ENCODE measurements at regions not wholly inside any gene's neighbourhood (a gene's known extent, or its start where the extent isn't known, plus 50 kb on each side); places are given as distances from the start of the nearest gene placed in this dataset.

DNA sequence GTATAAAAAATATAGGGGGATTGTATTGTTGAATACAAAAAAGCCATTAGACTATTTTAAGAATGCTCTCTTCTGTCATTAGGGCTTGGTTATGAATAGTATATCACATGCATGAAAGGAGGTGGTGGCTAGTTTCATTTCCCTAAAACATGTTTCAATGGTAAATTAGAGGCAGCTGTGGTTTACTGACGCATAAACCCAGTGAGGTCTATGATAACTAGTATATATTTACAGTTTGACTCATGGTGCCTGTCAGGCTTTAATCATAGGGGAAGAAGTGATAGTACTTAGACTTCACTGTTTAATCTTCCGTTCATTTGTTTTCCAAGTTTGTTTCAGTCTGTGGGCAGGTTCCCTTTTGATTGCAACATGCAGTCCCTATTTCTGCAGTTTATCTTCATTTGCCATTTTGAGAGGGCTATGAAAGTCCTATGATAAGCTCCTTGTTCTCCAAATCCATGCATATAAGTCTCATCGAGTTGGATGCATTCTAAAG is 55.1 kb upstream of the MAP4K3 start:
- DNase-seq (ENCODE audit: low spot score) (peak; percentile 94), FAIRE-seq (peak; percentile 8), ATAC-seq (peak; percentile 87)
- H3K4me3 ChIP-seq (replicated peaks in 1 of 3; ENCODE audit: insufficient read depth in 1 of 3, low read depth in 2 of 3, low read length in 3 of 3), result no peak overlapping the region; a peak in 1 of 6 replicates
- H3K4me1 ChIP-seq (ENCODE audit: insufficient read depth, low read length), result peaks cover 40% of the 10 kb centered on the region
- in situ Hi-C loops (cut with HindIII; ENCODE audit: extremely low pct_ligation_motif_present, low pct_unique_long_range_greater_than_20kb) (no loop called here), intact Hi-C loops (cut with micrococcal nuclease; ENCODE audit: unreplicated experiment) (no loop called here)
- no peaks in the 10 kb centered on the region for H3K9me3 ChIP-seq (ENCODE audit: low read length)
- H3K36me3 ChIP-seq (replicated peaks in 1 of 2; ENCODE audit: control insufficient read depth in 1 of 2, insufficient read depth in 2 of 2, low read length in 2 of 2), result no peaks in the 10 kb centered on the region
- H2AFZ ChIP-seq (ENCODE audit: low read length), result no peak overlapping the region
- no TSS peak for BruUV-seq (replicated peaks)
- H3K27me3 ChIP-seq (ENCODE audit: control insufficient read depth in 1 of 2, insufficient read depth in 2 of 2, low read length in 2 of 2), result no peaks in the 10 kb centered on the region
- peak overlapping the region; percentile 1 for H3K27ac ChIP-seq (ENCODE audit: extremely low read length, insufficient read depth, low read length)
- whole genome bisulfite sequencing (ENCODE audit: low lambda C conversion rate), result 6% methylated on average over 3 of the region's 3 CpGs
- no peaks in the 10 kb centered on the region for H3K79me2 ChIP-seq (ENCODE audit: insufficient read depth, low read length)
- no peak overlapping the region for H3K9ac ChIP-seq (ENCODE audit: insufficient read depth, low read depth, low read length)
- H4K20me1 ChIP-seq (ENCODE audit: insufficient read depth, low read length), result no peaks in the 10 kb centered on the region
- ChIA-PET POLR2A (interaction anchor here (1.0 to 2.2 kb wide), 4 partner anchors 12 to 55 kb away, joined by 3 to 11 read pairs (median 6); partner anchors contain the start of gene MAP4K3), CTCF (ENCODE audit: low intra/inter-chr PET ratio, low total read pairs) (no interaction called here)
- peak overlapping the region; percentile 29 for H3K4me2 ChIP-seq (ENCODE audit: low read depth, low read length)
- TF ChIP-seq ZNF230 (CRISPR knock-in tag; IDR thresholded peaks at IDR 0.05) (no peak), BRD4 (CRISPR knock-in tag; IDR thresholded peaks at IDR 0.05) (no peak), JARID2 (CRISPR knock-in tag; IDR thresholded peaks at IDR 0.05; ENCODE audit: insufficient replicate concordance) (no peak), NBN (conservative IDR thresholded peaks at IDR 0.05) (no peak), ZNF232 (CRISPR knock-in tag; IDR thresholded peaks at IDR 0.05; ENCODE audit: borderline replicate concordance) (no peak), ZBTB7A (CRISPR knock-in tag; IDR thresholded peaks at IDR 0.05) (no peak), AGO1 (IDR thresholded peaks at IDR 0.05; ENCODE audit: low read depth, low read length, poor library complexity, severe bottlenecking) (no peak), XRCC5 (optimal IDR thresholded peaks at IDR 0.05; ENCODE audit: low read length) (no peak), ZSCAN20 (CRISPR knock-in tag; IDR thresholded peaks at IDR 0.05; ENCODE audit: borderline replicate concordance) (no peak), ZNF549 (CRISPR knock-in tag; IDR thresholded peaks at IDR 0.05) (no peak), MEF2D (CRISPR knock-in tag; IDR thresholded peaks at IDR 0.05) (peak; percentile 31; the same call in 1 of the 2 replicates)
- TF ChIP-seq, protein P1, sequence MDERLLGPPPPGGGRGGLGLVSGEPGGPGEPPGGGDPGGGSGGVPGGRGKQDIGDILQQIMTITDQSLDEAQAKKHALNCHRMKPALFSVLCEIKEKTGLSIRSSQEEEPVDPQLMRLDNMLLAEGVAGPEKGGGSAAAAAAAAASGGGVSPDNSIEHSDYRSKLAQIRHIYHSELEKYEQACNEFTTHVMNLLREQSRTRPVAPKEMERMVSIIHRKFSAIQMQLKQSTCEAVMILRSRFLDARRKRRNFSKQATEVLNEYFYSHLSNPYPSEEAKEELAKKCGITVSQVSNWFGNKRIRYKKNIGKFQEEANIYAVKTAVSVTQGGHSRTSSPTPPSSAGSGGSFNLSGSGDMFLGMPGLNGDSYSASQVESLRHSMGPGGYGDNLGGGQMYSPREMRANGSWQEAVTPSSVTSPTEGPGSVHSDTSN (CRISPR knock-in tag; IDR thresholded peaks at IDR 0.05), result 0 out of 2 replicates have a peak, but pooled peaks have one; percentile 17
- TF ChIP-seq, protein P2, sequence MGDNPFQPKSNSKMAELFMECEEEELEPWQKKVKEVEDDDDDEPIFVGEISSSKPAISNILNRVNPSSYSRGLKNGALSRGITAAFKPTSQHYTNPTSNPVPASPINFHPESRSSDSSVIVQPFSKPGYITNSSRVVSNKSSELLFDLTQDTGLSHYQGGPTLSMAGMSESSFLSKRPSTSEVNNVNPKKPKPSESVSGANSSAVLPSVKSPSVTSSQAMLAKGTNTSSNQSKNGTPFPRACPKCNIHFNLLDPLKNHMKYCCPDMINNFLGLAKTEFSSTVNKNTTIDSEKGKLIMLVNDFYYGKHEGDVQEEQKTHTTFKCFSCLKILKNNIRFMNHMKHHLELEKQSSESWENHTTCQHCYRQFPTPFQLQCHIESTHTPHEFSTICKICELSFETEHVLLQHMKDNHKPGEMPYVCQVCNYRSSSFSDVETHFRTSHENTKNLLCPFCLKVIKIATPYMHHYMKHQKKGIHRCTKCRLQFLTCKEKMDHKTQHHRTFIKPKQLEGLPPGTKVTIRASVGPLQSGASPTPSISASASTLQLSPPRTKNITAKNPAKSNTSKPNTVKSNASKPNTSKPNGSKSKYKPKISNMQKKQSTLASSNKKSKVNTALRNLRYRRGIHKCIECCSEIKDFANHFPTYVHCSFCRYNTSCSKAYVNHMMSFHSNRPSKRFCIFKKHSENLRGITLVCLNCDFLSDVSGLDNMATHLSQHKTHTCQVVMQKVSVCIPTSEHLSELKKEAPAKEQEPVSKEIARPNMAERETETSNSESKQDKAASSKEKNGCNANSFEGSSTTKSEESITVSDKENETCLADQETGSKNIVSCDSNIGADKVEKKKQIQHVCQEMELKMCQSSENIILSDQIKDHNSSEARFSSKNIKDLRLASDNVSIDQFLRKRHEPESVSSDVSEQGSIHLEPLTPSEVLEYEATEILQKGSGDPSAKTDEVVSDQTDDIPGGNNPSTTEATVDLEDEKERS (CRISPR knock-in tag; IDR thresholded peaks at IDR 0.05), result no peak
- TF ChIP-seq, protein P3, sequence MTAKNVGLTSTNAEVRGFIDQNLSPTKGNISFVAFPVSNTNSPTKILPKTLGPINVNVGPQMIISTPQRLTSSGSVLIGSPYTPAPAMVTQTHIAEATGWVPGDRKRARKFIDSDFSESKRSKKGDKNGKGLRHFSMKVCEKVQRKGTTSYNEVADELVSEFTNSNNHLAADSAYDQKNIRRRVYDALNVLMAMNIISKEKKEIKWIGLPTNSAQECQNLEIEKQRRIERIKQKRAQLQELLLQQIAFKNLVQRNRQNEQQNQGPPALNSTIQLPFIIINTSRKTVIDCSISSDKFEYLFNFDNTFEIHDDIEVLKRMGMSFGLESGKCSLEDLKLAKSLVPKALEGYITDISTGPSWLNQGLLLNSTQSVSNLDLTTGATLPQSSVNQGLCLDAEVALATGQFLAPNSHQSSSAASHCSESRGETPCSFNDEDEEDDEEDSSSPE (CRISPR knock-in tag; IDR thresholded peaks at IDR 0.05), result no peak
- TF ChIP-seq, protein P4, sequence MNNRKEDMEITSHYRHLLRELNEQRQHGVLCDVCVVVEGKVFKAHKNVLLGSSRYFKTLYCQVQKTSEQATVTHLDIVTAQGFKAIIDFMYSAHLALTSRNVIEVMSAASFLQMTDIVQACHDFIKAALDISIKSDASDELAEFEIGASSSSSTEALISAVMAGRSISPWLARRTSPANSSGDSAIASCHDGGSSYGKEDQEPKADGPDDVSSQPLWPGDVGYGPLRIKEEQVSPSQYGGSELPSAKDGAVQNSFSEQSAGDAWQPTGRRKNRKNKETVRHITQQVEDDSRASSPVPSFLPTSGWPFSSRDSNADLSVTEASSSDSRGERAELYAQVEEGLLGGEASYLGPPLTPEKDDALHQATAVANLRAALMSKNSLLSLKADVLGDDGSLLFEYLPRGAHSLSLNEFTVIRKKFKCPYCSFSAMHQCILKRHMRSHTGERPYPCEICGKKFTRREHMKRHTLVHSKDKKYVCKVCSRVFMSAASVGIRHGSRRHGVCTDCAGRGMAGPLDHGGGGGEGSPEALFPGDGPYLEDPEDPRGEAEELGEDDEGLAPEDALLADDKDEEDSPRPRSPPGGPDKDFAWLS (CRISPR knock-in tag; IDR thresholded peaks at IDR 0.05; ENCODE audit: borderline replicate concordance), result no peak
- TF ChIP-seq, protein P5, sequence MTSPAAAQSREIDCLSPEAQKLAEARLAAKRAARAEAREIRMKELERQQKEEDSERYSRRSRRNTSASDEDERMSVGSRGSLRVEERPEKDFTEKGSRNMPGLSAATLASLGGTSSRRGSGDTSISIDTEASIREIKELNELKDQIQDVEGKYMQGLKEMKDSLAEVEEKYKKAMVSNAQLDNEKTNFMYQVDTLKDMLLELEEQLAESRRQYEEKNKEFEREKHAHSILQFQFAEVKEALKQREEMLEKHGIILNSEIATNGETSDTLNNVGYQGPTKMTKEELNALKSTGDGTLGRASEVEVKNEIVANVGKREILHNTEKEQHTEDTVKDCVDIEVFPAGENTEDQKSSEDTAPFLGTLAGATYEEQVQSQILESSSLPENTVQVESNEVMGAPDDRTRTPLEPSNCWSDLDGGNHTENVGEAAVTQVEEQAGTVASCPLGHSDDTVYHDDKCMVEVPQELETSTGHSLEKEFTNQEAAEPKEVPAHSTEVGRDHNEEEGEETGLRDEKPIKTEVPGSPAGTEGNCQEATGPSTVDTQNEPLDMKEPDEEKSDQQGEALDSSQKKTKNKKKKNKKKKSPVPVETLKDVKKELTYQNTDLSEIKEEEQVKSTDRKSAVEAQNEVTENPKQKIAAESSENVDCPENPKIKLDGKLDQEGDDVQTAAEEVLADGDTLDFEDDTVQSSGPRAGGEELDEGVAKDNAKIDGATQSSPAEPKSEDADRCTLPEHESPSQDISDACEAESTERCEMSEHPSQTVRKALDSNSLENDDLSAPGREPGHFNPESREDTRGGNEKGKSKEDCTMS (CRISPR knock-in tag; conservative IDR thresholded peaks at IDR 0.05), result no peak
